ENCODE measurements at regions not wholly inside any gene's neighbourhood (a gene's known extent, or its start where the extent isn't known, plus 50 kb on each side); places are given as distances from the start of the nearest gene placed in this dataset.

- DNase-seq (ENCODE audit: low read depth in 2 of 2): no peak
These were observed 310.0 kb upstream of the TSHZ3 start for GRCh38 chr19:31658993-31659896.

- DNase-seq (ENCODE audit: low read depth in 2 of 2): no peak
These were observed 310.6 kb upstream of the TSHZ3 start for GRCh38 chr19:31659897-31660210.

DNA sequence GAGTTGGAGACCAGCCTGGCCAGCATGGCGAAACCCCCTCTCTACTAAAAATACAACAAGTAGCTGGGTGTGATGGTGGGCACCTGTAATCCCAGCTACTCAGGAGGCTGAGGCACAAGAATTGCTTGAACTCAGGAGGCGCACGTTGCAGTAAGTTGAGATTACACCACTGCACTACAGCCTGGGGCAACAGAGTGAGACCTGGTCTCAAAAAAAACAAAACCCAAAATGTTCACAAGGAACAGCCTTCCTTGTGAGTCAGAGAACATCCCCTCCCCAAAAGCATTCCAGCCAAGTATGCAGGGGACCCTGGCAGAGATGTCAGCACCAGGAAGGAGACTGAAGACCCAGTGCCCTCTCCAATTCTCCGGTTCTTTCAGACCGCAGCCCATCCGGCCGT is 314.9 kb upstream of the TSHZ3 start:
- DNase-seq (ENCODE audit: low read depth in 2 of 2): no peak

- DNase-seq (ENCODE audit: low read depth in 2 of 2): no peak
These were observed 315.8 kb upstream of the TSHZ3 start for GRCh38 chr19:31664997-31665396.

GRCh38 chr19:31666126-31666525 is 316.9 kb upstream of the TSHZ3 start:
- DNase-seq (ENCODE audit: low read depth in 2 of 2): no peak

- DNase-seq (ENCODE audit: low read depth in 2 of 2): no peak
These were observed 317.9 kb upstream of the TSHZ3 start for GRCh38 chr19:31667106-31667505.

GRCh38 chr19:31668921-31669320 is 319.7 kb upstream of the TSHZ3 start:
- no peak for DNase-seq (ENCODE audit: low read depth in 2 of 2)

- DNase-seq (ENCODE audit: low read depth in 2 of 2): no peak
These were observed 321.7 kb upstream of the TSHZ3 start for GRCh38 chr19:31670931-31671330.

DNA sequence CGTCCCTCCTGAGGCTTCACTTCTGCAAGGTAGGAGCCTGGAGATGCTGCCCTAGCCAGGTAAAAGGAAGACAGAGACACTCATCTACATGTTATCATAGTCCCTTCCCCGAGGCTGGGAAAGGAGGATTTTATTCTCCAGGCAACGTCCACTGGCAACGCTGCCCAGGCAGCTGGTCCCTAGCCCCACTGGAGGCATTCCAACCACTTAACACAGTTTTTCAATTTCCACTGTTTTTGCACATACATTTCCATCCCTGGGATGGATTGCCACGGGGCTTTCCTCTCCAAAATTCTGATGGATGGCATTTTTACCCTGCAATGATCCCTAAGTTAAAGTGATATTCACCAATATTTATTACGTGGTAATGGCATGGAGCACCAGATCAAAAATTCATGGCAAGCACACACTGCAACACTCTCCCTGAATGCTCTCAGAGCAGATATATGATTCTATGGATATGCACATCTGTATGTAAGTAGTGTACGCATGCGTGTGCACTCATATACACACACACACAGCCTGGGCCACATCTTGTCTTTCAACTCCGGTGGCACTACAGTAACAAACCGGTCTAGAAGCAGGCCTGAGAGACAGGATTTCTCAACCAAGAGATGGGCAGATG is 322.3 kb upstream of the TSHZ3 start:
- DNase-seq (ENCODE audit: low read depth in 2 of 2): no peak

GRCh38 chr19:31674503-31675192 is 325.4 kb upstream of the TSHZ3 start:
- no peak for DNase-seq (ENCODE audit: low read depth in 2 of 2)

DNA sequence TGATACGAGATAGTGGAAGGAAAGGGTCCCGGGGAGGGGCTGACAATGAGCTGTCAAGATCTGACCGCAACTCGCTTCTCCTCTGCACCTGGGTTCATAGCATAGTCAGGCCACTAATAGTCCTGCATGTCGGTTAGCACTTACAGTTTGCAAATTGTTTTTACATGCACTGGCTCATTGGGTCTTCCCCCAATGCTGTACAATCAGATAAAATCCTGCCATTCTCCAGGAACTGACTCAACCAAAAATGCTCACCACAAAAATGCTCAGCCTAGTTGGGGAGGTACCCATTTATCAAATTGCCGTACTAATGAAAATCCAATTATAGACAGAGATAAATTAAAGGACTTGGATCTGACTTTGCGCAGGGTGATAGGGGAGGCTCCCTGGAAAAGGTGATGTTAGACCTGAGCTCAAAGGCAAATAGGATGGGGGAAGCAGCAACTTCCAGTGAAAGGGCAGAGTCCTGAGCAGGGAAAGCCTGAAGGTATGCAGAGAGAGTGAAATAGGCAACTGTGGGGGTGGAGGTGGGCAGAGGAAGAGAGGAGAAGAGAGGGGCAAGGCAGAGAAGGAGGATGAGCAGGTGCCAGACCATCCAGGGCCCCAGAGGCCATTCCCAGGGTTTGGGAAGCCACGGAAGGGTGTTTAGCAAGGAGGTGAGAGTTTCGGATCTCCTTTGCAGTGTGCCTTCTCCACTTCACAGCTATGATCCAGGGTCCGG is 326.1 kb upstream of the TSHZ3 start:
- no peak for DNase-seq (ENCODE audit: low read depth in 2 of 2)

- DNase-seq (ENCODE audit: low read depth in 2 of 2): no peak
These were observed 327.2 kb upstream of the TSHZ3 start for GRCh38 chr19:31676271-31677004.

DNA sequence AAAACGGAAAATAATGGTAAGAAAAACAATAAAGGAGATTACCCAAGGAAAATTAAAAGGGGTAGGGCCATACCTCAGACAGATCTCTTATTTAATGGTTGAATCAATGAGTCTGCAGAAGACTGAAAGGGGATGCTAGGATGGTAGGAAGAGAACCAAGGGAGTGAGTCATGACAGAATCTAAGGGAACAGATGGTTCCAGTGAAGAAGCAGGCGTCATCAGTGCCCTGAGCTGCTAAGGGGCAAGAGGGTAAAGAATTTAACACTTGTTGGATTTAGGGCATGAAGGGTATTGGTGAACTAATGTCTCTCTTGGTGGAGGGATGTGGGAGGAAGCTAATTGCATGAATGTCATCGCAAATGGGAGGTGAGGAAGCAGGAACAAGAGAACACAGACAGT is 329.2 kb upstream of the TSHZ3 start:
- DNase-seq (ENCODE audit: low read depth in 2 of 2): no peak

GRCh38 chr19:31681121-31681520 is 331.9 kb upstream of the TSHZ3 start:
- no peak for DNase-seq (ENCODE audit: low read depth in 2 of 2)

DNA sequence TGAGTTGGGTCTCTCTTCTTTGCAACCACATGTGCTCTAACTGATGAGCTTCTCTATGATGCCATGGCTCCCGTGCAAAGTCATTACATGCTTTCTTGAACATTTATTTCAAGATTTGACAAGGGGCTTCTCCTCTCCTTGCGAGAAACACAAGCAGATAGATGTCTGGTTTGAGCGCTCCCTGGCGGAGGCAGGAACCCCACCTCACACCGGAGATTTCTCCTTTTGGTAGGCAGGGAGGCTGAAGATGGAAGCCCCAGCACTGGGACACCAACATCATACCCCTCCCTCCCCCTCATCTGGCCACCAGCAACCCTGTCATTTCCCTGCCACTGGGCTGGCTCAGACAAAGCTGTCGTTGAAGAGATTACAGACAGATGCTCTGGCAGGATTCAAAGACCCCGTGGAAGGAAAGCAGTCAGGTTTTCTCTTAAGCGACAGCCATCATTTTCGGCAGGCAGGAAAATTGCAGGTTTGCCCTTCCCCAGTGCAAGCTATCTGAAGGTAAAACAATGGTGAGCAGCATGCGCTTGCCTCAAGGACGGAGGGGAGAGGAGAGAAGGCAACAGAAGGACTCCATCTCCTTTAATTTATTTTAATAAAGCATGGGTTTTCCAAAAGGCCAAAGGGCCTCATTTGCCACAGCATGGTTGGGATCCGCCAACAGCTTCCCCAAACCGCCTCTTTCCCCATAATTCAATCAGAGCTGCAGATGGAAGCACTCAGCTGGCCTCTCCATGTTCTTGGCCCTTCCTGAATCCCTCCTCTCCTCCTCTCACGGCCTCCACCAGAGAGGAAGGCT is 344.1 kb upstream of the TSHZ3 start:
- DNase-seq (ENCODE audit: low read depth in 2 of 2): no peak

DNA sequence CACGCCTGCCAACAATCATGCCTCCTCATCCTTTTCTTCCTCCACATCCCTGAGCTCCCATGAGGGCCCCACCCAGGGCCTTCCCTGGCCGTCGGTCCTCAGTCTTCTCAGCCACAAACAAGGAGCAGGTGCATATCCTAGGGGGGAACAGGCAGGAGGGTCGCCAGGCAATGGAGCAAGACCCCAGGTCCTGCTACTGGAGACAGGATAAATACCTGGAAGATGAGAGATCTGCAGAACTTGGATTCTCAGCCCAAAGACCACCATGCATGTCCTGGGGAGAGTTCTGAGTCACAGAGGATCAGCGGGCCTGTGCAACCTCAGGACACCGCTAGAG is 344.7 kb upstream of the TSHZ3 start:
- DNase-seq (ENCODE audit: low read depth in 2 of 2): no peak

DNA sequence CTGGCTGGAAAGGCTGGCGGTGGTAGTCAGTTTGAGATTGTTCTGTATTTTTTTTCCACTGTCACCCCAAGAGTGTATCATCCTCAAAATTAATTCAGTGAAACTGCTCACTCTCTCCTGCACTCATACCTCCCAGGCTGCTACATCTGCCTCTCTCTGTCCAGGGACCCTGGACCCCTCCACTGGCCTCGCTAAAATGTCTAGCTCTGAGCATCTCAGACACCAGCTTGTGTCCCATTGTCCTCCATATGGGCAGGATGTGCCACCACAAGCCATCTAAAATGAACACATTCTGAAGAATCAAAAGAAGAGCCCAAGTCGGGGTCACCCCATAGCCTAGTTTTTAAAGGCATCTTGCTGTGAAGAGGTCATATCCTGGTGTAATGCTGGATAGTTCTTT is 345.5 kb upstream of the TSHZ3 start:
- no peak for DNase-seq (ENCODE audit: low read depth in 2 of 2)

GRCh38 chr19:31699421-31699820 is 350.2 kb upstream of the TSHZ3 start:
- no peak for DNase-seq (ENCODE audit: low read depth in 2 of 2)

DNA sequence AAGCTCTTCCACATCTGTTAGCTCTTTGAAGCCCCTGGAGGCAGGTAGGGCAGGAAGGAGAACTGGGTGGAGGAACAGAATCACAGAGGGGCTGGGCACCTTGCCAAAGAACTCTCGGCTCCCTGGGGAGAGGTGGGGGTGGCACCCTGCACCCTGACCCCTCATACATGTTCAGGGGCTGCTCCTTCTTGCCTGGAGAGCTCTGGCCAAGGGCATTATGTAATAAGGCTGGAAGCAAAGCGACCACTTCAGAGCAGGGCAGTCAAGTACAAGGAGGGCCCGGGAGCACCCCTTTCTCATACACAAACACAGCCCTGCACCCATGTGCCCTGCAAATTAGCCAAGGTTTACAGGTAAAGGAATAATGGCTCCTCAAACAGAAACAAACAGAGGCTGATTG is 351.9 kb upstream of the TSHZ3 start:
- DNase-seq (ENCODE audit: low read depth in 2 of 2): no peak

GRCh38 chr19:31705656-31706055 is 356.4 kb upstream of the TSHZ3 start:
- no peak for DNase-seq (ENCODE audit: low read depth in 2 of 2)

GRCh38 chr19:31706131-31706530 is 356.9 kb upstream of the TSHZ3 start:
- no peak for DNase-seq (ENCODE audit: low read depth in 2 of 2)

Data from stimulated activated CD4-positive, alpha-beta T cell treated with anti-CD3 and anti-CD28 coated beads, Interleukin-1b, Interleukin-23, amount 100 ng/mL, for 4 hours (primary cell).